Stimulated activated CD8-positive, alpha-beta memory T cell treated with anti-CD3 and anti-CD28 coated beads, Interleukin-15, amount 100 ng/mL, for 48 hours (primary cell): ENCODE measurements at regions not wholly inside any gene's neighbourhood (a gene's known extent, or its start where the extent isn't known, plus 50 kb on each side); places are given as distances from the start of the nearest gene placed in this dataset.

Experiments
- DNase-seq, 2 donors: peaks; one replicate each; pipeline ENCODE4 v3.0.0-alpha.2; 2020; ENCODE audit warnings: low read depth in 2 of 2

DNA sequence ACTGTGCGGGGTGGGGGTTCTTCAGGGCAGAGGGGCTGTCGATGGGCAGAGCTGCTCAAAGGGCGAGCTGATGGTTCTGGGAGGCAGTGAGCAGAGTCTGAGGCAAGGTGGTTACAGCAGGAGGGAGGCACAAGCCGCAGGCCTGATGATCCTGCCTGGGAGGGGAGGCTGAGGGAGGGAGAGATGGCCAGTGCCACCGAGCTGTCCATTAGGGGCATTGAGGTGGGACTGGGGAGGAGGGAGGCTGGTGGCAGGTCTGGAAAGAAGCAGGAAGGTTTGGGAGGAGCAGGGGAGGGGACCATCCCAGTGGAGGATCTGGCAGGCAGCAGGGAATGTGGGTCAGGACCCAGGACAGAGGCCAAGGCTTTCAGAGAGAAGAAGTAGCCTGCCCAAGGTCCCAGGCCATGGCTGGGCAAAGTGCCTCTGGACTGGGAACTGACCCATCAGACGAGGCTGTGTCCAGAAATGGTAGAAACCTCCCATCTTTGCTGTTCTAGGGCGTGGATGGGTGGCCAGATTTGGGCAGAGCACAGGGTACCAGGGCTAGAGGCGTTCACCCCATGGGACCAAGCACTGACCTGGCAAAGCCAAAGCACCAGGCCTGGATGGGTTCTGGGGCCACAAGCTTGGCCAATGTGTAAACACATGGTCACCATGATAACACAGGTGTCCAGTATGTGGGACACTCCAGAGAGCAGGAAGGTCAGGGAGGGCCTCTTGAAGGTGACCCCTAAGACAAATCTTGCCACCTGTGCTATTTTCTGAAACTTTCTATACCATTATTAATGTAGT is 55.5 kb downstream of the INHBB start:
- DNase-seq = no peak

DNA sequence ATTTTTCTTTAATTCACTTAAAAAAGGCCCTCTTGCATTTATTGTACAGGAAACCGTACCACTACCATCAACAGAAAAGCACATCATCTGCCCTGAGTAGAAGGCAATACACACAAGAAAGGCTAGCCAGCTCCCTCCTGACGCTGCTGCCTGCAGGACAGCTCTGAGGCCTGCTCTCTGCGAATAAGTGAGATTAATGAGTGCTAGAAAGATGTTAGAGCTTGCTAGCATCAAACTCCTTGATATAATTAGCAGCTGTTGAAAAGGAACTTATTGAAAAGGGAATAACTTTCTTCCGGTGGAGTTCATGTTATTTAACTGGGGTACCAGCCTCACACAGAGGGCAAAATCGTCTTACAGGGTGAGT is 56.1 kb downstream of the INHBB start:
- no peak for DNase-seq

DNA sequence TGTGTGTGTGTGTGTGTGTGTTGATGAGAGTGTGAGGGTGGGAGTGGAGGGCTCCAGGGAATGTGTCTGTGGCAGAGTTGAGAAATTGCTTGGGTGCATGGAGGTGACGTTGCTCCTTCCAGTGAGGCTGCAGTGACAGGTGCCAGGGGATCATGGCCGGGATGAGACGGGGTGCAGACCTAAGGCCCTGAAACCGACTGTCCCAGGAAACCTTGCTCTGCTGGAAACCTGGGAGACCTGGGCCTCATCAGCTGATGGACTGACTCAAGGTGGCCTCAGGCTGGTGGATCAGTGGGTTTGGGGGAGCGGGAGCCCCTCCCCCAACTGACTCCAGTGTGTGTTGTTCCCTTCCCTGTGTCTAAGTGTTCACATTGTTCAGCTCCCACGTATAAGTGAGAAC is 56.6 kb downstream of the INHBB start:
- no peak for DNase-seq

DNA sequence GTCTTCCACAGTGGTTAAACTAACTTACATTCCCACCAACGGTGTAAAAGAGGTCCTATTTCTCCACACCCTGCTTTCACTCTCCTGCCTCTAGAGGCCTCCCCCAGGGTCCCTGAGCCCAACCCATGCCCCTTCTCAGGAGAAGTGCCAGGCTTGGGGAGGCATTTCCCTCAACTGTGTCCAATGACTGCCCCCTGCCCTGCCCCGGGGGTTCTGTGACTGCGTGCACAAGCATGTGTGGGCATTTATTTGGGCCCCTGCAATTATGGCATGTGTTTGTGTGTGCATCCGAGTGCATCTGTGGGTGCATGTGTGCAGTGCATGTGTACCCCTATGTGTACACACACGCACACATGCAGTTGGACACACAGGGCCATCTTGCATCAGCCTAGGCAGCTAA is 57.3 kb downstream of the INHBB start:
- DNase-seq = no peak

DNA sequence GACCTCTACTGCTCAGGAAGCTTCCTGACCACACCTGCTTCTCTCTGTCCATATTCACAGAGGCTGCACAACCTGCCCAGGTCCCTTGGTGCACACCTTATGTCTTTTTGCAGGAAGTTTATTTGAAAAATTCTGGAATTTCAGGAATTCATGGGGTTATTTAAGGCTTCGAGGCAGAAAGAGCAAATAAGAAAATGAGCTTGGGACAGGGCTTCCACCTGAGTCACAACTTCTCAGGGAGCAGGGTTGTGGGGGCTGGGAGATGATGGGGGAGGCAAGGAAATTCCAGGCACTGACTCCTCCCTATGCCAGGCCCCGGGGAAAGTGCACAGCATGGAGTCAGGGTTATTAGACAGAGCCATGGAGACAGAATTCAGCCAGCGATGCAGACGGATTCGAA is 57.7 kb downstream of the INHBB start:
- no peak for DNase-seq

DNA sequence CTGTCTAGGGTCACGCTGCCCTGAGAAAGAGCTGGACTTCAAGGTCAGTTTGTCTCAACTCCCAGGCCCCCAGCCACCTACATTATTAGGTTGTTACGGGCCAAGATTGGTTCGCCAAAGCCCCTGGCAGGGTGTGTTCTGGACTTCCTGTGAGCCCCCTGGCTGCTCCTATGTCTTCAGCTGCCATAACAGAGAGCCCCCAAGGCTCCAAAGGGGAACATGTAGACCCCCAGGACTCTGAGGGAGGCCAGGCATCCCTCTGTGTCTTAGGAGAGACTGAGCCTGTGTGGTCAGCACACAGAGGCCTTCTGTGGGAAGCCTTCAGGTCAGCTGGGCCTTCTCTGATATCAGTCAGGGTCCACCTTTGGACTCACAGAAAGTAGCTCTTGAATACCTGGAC is 58.3 kb downstream of the INHBB start:
- no peak for DNase-seq

DNA sequence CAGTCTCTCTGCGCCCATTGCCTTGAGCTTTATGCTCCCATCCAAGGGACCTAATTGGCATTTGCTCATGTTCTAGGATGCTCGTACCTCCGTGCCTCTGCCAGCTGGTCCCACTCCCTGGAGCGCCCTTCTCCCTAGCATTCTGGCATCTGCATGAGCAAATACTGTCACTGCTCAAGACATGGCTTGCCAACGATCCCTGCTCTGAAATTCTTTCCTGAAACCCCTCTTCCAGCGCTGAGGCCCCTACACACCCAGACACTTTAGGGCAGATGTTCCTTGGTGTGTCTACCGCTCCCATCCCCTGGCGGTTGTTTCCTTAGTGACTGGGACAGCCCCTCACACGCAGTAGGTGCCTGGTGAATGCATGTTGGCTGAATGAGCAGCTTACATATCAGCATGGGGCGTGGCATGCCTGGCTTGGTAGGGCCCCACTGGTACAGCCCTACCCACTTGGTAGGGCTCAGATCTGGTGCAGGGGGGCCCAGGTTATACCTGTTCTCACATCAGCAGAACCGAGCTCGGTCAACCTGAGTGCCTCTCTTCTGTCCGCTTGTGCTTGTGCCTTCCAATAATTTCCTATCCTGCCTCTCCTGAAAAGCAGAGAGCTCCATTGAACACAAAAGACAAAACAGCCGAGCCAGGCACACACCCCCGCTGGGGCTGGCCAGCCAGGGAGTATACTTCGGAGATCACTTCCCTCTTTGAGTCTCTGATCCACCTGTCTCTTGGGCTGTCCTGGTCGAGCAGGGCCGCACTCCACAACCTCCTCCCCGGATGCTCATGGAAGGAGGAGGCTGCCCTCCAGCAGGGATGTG is 59.2 kb downstream of the INHBB start:
- no peak for DNase-seq

DNA sequence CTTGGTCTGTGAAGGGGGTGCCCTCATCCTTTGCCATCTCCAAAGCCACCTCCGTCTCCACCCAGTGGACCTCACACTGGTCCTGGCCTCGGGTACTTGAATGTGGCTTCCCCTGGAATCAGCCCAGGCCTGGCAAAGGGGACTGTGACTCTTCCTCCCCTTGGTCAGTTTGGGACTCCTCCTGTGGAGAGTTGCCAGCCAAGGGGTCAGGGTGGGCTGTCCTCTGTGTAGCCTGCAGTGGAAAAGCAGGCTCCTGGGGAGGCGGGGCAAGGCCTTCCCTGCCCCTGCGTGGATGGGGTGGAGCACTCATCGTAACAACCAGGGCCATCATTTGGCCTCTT is 59.8 kb downstream of the INHBB start:
- no peak for DNase-seq

DNA sequence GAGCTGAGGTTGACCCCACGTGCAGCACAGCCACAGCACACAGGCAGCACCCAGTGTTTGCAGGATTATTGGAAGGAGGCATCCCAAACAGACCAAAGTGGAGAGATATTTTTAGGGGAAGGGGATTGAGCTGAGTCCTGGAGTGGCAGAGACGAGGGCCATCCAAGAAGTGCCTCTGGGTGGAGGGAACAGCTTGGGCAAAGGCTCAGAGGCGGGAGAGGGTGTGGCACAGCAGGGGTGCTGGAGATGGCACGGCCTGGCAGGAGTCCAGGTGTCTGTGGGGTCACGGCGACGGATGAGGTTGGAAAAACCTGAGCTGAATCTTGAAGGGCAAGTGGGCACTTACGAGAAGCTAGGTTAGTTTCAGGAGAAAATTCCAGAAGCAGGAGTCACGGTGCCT is 60.6 kb downstream of the INHBB start:
- DNase-seq = no peak

GRCh38 chr2:120410487-120410886 is 64.6 kb downstream of the INHBB start:
- no peak for DNase-seq

DNA sequence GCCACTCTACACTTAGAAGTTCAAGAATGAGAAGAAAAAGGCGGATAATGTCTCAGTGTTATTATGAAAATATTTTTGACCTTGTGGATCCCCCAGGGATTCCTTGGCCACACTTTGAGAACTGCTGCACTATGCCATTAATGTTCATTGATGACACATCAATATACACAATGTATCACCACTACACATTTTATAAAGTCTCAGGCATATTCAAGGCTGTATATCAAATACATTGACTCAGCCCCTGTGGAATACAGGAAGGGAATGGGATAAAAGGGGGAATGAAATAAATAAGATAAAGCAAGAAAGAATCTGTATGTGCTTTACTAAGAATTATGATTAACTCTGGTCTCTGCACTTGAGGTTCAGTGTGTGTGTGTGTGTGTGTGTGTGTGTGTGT is 69.1 kb downstream of the INHBB start:
- no peak for DNase-seq

DNA sequence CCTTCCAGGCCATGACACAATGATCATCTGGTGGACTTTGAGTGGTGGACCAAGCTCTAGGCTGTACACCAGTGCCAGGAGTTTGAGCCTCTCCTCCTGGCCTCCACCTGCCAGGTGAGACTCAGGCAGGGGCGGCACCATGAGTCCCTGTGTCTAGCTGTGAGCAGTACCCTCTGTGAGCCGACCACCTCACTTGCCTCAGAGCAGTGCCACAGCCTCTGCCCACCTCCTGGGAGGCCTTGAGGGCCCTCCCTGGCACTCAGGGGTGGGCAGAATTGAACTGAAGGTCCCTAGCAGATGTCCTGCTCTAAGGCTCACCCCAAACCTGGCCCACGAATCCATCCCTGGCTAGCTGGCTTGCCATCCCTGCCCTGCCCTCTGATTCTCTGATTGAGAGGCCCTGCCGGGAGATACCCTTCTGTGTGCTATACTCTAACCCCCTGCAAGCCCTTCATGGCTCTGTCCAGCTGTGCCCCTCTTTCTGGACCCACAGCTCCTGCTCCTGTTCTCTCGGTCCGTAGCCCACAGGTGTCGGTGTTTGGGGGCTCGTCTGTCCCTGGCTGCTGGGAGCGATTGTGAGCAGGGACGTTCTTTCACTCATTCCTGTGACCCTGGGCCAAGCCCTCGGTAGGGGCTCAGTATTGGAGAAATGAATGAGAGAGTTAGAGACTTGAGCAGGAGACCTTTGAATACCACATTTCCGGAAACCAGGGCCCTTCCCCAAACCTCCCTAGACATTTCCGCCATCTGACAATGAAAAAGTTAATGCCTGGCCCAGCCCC is 70.0 kb downstream of the INHBB start:
- DNase-seq = no peak

DNA sequence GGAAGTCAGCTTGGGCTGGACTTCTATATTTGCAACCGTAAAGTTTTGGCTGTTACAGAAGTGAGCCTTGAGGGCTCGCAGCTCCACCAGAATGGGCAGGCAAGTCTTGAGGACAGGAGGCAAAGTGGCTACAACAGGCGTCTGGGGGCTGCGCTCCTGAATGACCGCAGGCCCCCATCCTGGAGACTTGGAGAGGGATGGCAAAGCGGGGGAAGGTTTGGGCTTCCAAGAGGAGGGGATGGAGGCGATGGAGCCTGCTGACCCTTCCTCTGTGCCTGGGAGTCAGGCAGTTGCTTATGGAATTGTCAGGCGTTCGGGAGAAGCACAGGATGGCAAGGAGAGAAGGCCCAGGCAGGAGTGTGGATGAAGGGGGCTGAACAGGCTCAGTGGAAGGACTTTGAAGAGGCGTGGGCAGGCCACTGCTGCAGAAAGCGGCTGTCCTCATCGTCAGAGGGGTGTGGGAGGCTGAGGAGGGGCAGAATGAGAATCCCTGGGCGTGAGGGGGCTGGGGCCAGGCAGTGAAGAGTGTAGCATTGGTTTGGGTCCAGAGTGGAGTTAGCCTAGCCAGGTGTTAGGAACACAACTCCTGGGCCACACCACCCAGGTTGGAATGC is 72.3 kb downstream of the INHBB start:
- no peak for DNase-seq

- no peak for DNase-seq
Observed at GRCh38 chr2:120419073-120419472, 73.1 kb downstream of the INHBB start.

GRCh38 chr2:120419955-120420354 is 74.0 kb downstream of the INHBB start:
- no peak for DNase-seq

GRCh38 chr2:120421126-120421829 is 75.3 kb downstream of the INHBB start:
- no peak for DNase-seq

DNA sequence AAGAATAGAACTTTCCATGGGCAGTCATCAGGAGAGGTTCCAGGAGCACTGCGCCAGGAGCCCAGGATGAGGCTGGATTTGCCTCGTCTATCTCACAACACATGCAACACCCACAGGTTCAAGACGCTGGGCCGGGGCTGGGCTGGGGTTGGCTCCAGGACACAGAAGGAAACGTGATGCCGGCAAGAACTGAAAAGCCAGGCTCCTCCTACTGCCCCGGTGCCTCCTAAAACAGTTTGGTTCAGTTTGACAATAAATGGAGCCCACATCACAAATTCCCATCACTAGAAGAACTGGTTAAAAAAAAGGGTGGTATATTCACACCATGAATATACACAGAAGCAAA is 75.9 kb downstream of the INHBB start:
- no peak for DNase-seq

DNA sequence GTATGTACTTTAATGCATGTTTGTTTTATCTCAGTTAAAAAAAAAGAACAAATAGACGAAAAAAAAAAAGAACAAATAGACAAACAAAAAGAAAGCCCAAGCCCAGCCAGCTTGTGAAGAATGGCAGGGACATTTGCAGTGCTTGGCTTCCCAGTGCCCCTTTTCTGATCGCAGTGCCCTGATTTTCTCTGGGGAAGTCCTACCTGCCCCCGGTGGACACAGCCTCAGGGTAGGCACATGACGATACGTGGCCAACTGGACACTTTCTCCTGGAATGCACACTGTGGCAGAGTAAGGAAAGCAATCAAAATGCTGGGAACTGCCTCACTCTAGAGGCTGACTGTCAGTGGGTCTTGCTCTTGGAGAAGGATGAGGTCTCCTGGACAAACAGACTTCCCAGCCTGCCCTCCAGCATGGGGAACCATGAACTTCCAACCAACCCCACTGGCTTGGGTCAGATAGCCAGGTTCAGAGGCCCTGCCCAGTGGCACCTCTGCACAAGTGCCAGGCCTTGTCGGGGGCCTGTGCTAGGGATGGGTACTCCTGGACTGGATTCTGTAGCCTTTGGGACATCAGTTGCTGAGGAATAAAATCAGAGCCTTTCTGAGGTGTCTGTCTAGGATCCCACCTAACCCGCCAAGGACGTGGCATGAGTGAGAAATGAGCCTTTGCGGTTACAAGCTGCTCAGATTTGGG is 76.7 kb downstream of the INHBB start:
- no peak for DNase-seq

DNA sequence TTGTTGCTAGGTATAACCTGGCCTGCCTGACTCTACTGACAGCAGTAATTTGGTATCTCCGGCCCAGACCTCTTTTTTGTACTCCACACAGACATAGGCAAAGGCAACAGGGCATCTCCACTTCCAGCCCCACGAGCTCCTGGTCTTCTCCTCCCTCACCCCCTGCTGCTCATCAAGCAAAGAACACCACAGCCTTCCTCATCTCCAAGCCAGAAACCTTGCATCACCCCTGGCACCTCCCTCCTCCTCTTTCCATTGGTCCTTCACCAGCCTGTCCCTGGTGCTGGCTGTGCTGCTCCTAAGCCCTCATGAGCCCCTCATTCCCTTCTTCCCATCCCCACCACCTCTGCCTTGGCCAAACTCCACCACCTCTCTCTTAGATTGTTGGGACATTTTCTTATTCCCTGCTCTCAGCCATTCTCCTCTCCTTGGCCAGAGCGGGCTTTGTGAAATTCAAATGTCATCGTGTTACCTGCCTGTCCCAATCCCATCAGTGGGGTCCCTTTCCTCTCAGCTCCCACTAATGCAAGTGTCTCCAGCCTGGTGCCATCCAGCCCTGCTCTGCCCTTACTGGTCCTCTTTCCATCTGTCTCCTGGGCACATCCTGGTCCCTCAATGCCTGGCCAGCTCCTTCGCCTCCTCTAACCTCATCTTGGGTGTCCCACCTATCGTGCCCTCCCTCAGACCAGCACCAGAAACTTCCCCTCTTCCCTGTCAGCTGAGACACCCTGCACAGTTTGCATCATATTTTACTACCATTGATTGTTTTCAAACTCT is 77.4 kb downstream of the INHBB start:
- no peak for DNase-seq

DNA sequence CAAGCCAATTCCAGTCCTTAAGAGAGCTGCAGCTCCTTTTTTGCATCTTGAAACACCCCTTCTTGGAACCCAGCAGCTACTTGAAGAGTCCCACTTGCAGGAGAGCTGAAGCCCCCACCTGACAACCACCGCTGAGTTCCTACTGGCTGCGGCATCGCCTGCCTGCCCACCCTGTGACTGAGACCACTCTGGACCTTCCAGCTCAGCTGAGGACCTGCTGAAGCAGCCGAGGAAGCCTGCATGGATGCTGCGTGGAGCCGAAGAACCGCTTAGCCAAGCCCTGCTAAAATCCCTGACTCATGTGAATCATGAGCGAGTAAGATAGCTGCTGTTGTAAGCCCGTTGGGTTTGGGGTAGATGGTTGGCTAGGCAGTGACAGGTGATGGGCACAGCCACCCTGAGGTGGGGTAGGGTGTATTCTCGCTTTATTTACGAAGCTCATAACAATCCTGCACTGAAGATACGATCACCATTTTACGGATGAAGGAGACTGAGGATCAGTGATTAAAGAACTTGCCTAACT is 78.4 kb downstream of the INHBB start:
- DNase-seq = no peak
